Activated CD4-positive, alpha-beta T cell treated with anti-CD3 and anti-CD28 coated beads, Interleukin-2, Interleukin-6, amounts not matched to agents 100 ng/mL and 50 ng/mL, durations not matched to agents 16 hours and 8 hours (primary cell): ENCODE measurements at regions not wholly inside any gene's neighbourhood (a gene's known extent, or its start where the extent isn't known, plus 50 kb on each side); places are given as distances from the start of the nearest gene placed in this dataset.

Experiments used
- DNase-seq: peaks from one replicate; pipeline ENCODE4 v3.0.0-alpha.2; 2020

- DNase-seq: no peak
Observed at GRCh38 chr5:176151281-176151680, 86.9 kb upstream of the SIMC1 start.

GRCh38 chr5:176152191-176152929, 85.9 kb upstream of the SIMC1 start:
- no peak for DNase-seq

- no peak for DNase-seq
Observed at GRCh38 chr5:176152930-176153311, 85.3 kb upstream of the SIMC1 start.

- no peak for DNase-seq
Observed at GRCh38 chr5:176153741-176154140, 84.5 kb upstream of the SIMC1 start.

- DNase-seq: no peak
Observed at GRCh38 chr5:176154821-176155220, 83.4 kb upstream of the SIMC1 start.

- DNase-seq: no peak
Observed at GRCh38 chr5:176155922-176156359, 82.3 kb upstream of the SIMC1 start.

- DNase-seq: no peak
Observed at GRCh38 chr5:176157656-176158055, 80.6 kb upstream of the SIMC1 start.

- no peak for DNase-seq
Observed at GRCh38 chr5:176161431-176161830, 76.8 kb upstream of the SIMC1 start.

- DNase-seq: no peak
Observed at GRCh38 chr5:176162198-176162597, 76.0 kb upstream of the SIMC1 start.

GRCh38 chr5:176162888-176163287, 75.3 kb upstream of the SIMC1 start:
- no peak for DNase-seq

GRCh38 chr5:176166427-176166826, 71.8 kb upstream of the SIMC1 start:
- no peak for DNase-seq

GRCh38 chr5:176167800-176168199, 70.4 kb upstream of the SIMC1 start:
- DNase-seq: no peak

GRCh38 chr5:176169393-176170063, 68.7 kb upstream of the SIMC1 start:
- no peak for DNase-seq

GRCh38 chr5:176170084-176170483, 68.1 kb upstream of the SIMC1 start:
- no peak for DNase-seq

- no peak for DNase-seq
Observed at GRCh38 chr5:176171171-176171760, 67.0 kb upstream of the SIMC1 start.

- DNase-seq: no peak
Observed at GRCh38 chr5:176172246-176172645, 66.0 kb upstream of the SIMC1 start.

- no peak for DNase-seq
Observed at GRCh38 chr5:176173647-176174046, 64.6 kb upstream of the SIMC1 start.

- no peak for DNase-seq
Observed at GRCh38 chr5:176174345-176175025, 63.7 kb upstream of the SIMC1 start.

- DNase-seq: no peak
Observed at GRCh38 chr5:176175101-176175852, 62.9 kb upstream of the SIMC1 start.

GRCh38 chr5:176176231-176176630, 62.0 kb upstream of the SIMC1 start:
- no peak for DNase-seq

GRCh38 chr5:176178789-176179188, 59.4 kb upstream of the SIMC1 start:
- no peak for DNase-seq

GRCh38 chr5:176180339-176180738, 57.9 kb upstream of the SIMC1 start:
- DNase-seq: no peak

GRCh38 chr5:176180781-176181180, 57.4 kb upstream of the SIMC1 start:
- DNase-seq: no peak
